Activated T-cell treated with anti-CD3 and anti-CD28 coated beads for 24 hours (primary cell): ENCODE measurements at regions not wholly inside any gene's neighbourhood (a gene's known extent, or its start where the extent isn't known, plus 50 kb on each side); places are given as distances from the start of the nearest gene placed in this dataset.
"Not testable (repeated sequence)": the region's sequence is repeated elsewhere in the genome, so short reads cannot be mapped to it uniquely, and the experiment has no call there.

Experiments used
- DNase-seq: peaks from one replicate; pipeline ENCODE4 v3.0.0-alpha.2; 2020; ENCODE audit warnings: low read depth

DNA sequence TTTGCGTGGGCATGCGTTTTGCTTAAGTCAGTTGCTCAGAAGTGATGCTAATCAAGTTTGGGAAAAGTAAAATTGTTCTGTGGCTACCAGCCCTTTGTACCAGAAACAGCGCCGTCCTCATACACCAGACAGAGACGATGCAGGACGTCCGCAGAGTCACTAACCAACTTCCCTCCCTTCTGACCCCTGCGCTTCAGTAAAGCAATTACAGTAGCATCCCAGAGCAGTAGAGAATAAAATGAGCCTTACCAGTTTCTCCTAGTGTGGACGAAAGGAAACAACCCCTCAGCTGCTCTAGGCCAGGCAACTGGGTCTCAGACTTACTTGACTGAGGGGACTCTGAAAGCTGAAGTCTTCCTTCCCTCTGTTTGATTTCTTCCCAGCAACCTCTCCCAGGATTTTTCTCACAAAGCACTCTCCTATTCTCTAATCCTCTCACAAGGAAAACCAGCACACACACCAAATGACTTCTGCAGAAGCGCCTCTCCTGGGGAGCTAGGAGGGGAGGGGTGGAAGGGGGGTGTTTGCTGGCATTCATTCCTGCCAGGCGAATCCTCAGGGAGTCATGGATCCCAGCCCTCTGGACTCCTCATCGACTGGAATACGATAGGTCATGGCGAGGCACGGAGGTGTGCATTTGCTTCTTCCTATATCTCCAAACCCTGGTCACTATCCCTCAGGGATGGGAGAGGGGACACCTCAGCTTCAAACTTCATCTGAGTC lies 56.0 kb upstream of the MID1 start:
- no peak for DNase-seq

GRCh38 chrX:10677490-10677889 lies 57.1 kb upstream of the MID1 start:
- DNase-seq: no peak

- no peak for DNase-seq
These were observed 59.0 kb upstream of the MID1 start for GRCh38 chrX:10679387-10679786.

DNA sequence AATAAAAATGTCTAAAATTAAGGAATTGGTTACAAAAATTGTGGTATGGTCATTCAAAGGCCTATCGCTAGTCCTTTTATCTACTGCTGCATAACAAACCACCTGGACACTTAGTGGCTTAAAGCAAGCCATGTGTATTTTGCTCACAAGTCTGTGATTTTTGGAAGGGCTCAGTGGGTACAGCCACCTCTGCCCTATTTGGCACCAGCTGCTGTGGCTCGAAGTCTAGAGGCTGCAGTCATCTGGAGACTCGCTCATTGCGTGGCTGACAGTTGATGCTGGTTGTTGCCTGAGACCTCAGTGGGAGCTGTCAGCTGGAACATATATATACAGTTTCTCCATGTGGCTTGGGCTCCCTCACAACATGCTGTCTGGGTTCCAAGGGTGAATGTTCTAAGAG lies 60.8 kb upstream of the MID1 start:
- DNase-seq: no peak

GRCh38 chrX:10683631-10684030 lies 63.2 kb upstream of the MID1 start:
- DNase-seq: not testable (repeated sequence)

DNA sequence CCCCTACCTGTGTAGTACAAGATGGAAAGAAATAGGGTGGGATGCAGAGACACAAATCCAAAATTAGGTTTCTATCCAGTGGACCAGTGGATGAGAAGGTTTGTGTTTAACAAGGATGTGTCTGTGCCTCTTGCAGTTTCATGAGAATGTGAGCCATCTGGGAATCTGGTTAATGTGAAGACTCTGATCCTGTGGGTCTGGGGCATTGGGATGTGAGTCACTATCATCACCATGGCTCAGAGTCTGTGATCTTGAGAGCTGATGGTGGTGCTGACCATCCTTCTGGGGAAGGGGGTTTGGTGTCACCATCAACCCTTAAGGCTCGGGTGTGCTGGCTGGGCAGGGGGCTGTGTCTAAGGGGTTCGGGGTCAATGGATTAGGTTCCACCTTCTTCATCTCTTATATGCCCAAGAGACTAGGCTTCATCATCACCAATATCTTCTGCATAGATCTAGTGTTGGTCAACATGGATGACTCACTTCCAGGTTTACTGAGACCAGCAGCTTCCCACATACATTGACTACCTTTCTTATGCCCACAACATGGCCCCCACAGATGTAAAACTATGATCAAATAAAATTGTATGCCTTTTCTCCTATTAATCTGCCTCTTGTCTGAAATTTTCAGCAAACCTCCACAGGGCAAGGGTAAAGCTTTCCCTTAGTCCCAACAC lies 65.7 kb upstream of the MID1 start:
- DNase-seq: no peak

- not testable (repeated sequence) for DNase-seq
These were observed 71.4 kb upstream of the MID1 start for GRCh38 chrX:10691751-10692150.

DNA sequence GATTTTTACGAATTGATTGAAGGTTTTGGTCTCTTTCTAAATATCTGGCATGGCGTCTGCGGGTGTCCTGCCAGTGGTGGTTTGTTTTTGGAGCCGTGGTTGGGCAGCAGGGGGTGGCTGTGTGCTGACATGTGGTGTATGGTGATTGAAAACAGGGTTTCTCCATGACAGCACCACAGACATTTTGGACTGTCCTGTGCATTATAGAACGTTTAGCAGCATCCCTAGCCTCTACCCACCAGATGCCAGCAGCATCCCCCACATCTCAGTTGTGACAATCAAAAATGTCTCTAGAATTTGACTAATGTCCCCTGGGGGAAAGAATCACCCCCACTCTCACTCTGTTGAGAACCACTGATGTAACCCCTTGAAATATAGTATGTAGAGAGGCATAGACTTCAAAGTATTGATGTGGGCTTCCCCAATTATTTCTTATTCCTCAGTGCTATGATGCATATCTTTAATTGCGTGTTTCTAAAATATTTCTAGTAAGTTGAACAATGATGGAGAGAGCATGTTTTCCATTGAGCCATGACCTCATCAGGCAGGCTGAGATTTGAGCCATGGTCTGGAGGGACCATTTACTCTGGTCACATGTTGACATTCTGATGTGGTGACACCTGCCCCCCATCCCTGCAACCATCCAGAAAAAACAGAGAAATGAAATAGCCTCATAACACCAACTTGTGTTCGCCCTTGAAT lies 77.4 kb upstream of the MID1 start:
- DNase-seq: no peak

GRCh38 chrX:10698318-10698640 lies 77.9 kb upstream of the MID1 start:
- DNase-seq: no peak

DNA sequence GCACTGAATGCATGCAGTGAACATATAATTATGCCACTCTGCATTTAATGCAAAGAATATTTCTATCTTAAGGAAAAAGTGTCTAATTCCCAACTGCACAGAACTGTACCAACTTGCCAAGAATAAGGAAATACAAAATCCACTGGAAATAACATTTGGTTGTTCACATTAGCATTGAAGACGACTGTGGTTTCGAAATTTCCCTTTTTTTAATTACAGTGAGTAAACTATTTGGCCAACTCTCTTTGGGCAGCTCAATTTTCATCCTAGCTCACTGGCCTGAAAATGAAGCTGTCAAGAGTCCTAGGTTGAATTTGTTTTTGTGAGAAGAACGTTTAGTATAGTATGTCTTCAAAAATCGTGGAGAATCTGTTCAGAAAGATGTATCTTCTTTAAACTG lies 81.6 kb upstream of the MID1 start:
- DNase-seq: no peak

DNA sequence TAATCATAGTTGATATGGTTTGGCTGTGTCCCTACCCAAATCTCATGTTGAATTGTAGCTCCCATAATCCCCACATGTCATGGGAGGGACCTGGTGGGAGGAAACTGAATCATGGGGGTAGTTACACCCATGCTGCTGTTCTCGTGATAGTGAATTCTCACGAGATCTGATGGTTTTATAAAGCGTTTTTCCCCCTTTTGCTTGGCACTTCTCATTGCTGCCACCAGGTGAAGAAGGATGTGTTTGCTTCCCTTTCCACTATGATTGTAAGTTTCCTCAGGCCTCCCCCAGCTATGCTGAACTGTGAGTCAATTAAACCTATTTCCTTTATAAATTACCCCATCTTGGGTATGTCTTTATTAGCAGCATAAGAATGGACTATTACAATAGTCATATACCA lies 86.0 kb upstream of the MID1 start:
- DNase-seq: not testable (repeated sequence)

DNA sequence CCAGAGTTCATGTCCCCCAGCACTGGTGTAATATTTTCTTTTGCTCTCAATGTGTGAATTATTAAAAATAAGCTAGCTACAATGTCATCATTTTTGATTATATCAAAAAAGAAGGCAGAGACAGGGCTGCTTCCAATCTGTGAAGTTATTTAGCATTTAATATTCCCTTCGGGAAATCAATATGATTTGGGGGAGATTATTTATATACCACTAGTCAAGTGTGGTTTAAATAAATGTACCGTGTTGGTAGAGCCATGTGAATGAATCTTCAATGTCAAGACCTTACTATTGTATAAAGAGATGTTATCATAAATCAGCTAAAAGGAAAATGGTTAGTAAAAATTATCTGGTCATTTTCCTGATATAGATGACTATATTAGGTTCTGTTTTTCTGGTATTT lies 87.4 kb upstream of the MID1 start:
- DNase-seq: no peak

DNA sequence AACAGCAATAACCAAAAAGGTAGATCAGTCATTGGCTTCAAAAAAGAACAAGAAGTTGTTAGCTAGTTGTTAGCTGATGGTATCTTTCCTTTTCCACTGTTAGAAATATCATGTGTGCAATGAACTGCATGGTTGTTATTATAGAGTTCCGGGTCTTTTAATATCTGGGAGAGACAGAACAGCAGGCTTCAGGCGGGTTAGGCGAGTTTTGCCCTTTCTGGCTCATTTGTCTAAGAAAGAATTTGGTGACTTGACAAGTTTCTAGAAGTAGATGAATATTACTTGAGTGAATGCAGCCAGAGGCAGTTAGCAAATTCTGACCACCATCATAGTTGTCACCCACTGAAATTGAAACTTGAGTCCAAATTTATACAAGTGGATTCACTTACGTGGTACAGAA lies 88.9 kb upstream of the MID1 start:
- no peak for DNase-seq

DNA sequence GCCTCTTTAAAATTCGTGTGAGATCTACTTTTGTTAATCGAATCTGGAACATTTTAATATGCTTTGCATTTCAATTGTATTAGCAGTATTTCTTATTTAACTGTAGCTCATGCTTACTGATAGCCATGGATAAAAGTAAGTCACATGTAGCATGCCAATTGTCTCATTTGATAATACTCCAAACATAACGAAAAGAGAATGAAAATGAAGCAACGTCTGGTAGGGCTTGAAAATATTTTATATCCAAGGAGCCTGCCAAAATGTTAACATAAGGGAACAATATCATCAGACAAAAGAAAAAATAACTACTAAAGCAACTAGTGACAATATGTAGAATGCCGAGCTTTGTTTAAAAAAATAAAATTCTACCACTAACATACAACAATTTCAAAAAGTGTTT lies 94.1 kb upstream of the MID1 start:
- no peak for DNase-seq

- peak; percentile 10 for DNase-seq
These were observed 102.5 kb upstream of the MID1 start for GRCh38 chrX:10722851-10723250.

DNA sequence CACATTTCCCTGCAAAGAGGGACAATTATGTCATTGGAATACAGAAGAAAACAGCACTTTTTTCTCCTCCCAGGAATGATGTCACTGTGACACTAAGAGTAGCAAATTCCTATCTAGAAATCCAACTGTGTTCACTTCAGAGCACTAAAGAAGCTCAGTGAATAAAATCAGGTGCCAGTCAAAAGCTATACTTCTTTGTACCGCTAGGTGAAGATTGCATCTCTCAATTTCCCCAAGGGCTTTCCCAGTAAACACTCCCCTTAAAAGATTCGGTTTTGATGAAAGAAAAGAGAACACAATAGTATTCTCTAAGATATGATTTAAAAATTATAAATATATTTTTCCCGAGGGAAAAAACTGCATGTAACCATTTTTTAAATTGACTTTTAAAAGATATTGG lies 104.7 kb upstream of the MID1 start:
- no peak for DNase-seq

GRCh38 chrX:10726647-10727046 lies 106.3 kb upstream of the MID1 start:
- no peak for DNase-seq

DNA sequence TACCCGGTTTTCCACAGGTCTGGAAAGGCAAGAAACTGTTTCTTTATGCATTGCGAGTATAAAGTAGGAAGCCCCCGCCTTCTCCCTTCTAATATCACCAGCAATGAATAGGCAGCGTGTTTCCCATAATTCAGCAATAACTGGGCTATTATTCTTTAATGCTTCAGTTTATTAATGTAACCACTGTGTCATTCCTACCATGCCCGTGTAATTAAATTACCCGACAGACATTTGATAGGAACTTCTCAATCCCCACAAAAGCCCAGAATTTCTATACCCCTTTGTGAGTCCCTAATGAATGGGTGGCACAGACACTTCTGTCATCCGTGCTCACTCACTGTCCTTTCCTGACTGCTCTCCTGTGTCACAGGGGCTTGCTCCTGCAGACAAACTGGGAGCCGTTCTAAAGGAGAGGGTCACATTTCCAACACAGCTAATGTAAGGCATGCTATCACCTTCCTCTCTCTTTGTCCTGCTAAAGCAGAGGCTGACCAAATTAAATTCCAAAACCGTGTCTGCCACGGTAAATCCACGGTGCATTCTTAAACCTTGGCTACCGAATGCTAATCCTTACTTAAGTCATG lies 108.5 kb upstream of the MID1 start:
- DNase-seq: no peak

DNA sequence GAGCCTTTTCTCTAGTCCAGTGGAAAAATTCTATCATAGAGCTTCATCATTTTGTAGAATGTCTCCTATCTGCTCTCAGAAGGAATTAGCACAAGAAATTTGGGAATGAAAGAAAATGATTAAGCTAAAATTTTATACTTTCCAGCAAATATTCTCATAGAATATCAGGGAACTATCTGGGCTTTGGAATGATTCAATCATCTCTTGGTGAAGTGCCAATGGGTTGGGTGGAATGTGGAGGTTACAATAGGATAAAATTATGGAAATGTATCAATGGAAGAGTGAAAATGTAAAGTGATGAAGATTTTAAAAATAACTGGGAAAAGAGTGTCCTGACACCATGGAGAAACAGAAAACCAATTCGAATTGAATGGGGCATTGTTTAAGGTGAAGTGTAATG lies 119.0 kb upstream of the MID1 start:
- no peak for DNase-seq

DNA sequence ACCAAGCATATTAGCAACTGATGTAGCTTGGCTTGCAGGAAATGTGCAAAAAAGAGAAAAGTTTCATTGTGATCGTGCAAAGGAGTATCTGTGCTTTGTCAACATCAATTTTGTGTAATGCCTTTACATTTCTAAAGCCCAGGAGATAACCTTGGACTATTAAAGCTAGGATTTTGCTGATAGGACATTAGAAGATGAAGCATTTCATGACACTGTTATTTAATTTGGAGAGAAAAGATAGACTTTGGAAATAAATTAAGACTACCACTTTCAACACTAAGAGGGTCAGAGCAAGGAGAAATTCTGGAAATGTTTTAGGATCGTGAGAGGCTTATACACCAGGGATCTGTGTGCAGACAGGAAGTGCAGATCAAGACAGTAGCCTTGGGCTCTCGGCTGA lies 120.6 kb upstream of the MID1 start:
- no peak for DNase-seq

- DNase-seq: no peak
These were observed 121.2 kb upstream of the MID1 start for GRCh38 chrX:10741550-10741949.

- DNase-seq: no peak
These were observed 123.1 kb upstream of the MID1 start for GRCh38 chrX:10743476-10743875.

GRCh38 chrX:10744007-10744406 lies 123.6 kb upstream of the MID1 start:
- DNase-seq: no peak
